ELR (cell line): ENCODE measurements at regions not wholly inside any gene's neighbourhood (a gene's known extent, or its start where the extent isn't known, plus 50 kb on each side); places are given as distances from the start of the nearest gene placed in this dataset.
A peak's percentile ranks its signal among the peaks of the same experiment; 100 is the strongest.
"Not testable (repeated sequence)": the region's sequence is repeated elsewhere in the genome, so short reads cannot be mapped to it uniquely, and the experiment has no call there.

Experiments used
- DNase-seq: peaks from one replicate; pipeline ENCODE4 v3.0.0-alpha.2; 2015; ENCODE audit warnings: low read depth

- peak; percentile 36 for DNase-seq
Measured at GRCh38 chrX:45667666-45668065, 467.0 kb upstream of the DIPK2B start.

- DNase-seq, result no peak
Measured at GRCh38 chrX:45664727-45665290, 464.1 kb upstream of the DIPK2B start.

GRCh38 chrX:45660477-45660876, 459.8 kb upstream of the DIPK2B start:
- no peak for DNase-seq

- DNase-seq, result no peak
Measured at GRCh38 chrX:45633419-45633818, 432.7 kb upstream of the DIPK2B start.

DNA sequence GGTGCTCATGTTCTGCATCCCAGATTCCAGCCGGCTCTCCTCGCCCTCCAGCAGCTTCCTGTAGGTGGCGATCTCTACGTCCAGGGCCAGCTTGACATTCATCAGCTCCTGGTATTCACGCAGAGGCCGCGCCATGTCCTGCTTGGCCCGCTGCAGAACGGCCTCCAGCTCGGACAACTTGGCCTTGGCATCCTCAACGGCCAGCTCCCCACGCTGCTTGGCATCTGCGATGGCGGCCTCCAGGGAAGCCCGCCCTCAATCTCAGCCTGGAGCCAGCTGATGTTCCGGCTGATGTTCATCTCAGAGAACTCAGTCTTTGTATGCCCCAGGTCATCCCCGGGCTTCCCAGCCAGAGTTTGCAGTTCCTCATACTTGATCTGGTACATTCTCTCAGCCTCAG, 431.8 kb upstream of the DIPK2B start:
- DNase-seq, result no peak

GRCh38 chrX:45630078-45630477, 429.4 kb upstream of the DIPK2B start:
- no peak for DNase-seq

GRCh38 chrX:45628041-45628440, 427.4 kb upstream of the DIPK2B start:
- DNase-seq, result peak; percentile 57

GRCh38 chrX:45623266-45623665, 422.6 kb upstream of the DIPK2B start:
- peak; percentile 84 for DNase-seq

GRCh38 chrX:45622538-45622937, 421.9 kb upstream of the DIPK2B start:
- DNase-seq, result peak; percentile 56

DNA sequence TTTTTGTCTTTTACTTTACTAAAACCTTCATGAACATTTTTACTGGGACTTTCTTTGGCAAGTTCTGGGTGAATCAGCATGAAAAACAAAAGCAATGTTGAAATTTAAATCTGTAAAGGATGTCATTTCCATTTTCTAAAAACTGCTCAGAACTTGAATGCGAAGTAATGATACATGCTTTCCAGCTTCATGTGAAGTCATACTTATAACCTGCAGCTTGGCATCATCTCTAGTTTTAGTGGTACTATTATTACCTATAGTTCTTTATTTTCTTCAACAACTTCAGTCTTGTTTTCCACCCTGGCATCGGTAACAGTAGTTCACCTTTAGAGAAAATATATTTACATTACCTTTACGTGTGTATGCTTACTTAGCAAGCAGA, 421.4 kb upstream of the DIPK2B start:
- no peak for DNase-seq

- peak; percentile 90 for DNase-seq
Measured at GRCh38 chrX:45621376-45622041, 420.8 kb upstream of the DIPK2B start.

DNA sequence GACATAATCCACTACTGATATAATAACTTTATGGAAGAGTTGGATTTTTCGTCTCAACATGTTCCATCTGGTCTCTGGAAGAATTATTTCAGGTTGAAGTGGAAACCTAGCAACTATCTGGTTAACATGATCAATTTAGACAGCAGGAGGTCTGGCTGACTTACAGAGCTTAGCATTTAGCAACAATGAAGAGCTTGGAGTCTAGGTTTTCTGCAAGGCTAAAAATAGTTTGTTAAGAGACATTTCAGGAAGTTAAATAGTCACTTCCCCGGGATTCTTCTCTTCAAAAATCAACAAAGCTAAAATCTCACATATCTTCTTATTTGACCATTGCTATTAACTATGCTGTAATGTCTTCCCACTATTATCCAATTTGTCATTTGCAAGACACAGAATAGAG, 418.6 kb upstream of the DIPK2B start:
- DNase-seq, result no peak

GRCh38 chrX:45615591-45615990, 414.9 kb upstream of the DIPK2B start:
- not testable (repeated sequence) for DNase-seq

DNA sequence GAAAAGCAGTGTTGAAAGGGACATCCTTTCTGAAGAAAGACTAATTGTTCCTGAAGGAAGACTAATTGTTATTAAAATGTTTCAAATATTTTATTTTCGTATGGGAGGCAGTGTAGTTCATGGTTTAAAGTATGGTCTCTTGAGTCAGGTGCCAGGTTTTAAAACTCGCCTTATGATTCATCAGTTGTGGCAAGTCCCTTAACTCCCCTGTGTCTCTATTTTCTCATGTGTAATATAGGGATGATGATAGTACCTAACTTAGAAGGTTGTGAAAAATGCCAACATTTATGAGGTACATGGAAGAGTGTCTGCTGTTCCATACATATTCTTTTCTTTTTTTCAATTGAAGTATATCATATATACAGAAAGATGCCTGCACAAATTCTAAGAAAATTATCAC, 414.2 kb upstream of the DIPK2B start:
- no peak for DNase-seq

DNA sequence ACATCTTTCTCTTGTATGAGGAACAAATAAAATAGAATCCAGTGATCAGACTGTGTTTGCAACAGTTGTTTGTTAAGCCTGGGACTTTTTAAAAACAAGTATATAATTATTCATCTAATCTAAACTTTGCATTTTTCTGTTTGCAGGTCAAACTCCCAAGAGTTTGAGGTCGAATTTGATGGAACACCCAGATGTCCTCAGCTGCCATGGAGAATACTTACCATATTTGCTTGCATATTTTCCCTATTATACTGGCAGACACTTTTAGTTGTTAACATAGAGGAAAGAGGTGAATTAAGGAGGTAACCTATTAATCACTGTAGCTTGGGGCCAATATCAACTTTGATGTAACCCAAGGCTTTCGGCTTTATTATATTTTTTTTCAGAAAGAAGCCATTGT, 401.5 kb upstream of the DIPK2B start:
- DNase-seq, result no peak

GRCh38 chrX:45601052-45601451, 400.4 kb upstream of the DIPK2B start:
- DNase-seq, result no peak

DNA sequence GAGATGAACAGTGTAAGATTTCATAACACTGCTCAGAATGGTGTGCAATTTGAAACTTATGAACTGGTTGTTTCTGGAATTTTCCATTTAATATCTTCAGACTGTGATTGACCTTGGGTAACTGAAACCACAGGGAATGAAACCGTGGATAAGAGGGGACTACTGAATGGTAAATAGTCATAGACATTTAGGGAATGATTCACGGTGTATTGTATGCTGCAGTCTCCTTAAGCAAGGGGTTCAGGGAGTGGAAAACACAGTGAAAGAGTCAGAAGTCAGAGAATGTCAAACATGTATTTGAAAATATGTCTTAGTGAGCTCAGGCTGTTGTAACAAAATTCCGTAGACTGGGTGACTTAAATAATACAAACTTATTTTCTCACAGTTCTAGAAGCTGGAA, 398.2 kb upstream of the DIPK2B start:
- peak; percentile 25 for DNase-seq

DNA sequence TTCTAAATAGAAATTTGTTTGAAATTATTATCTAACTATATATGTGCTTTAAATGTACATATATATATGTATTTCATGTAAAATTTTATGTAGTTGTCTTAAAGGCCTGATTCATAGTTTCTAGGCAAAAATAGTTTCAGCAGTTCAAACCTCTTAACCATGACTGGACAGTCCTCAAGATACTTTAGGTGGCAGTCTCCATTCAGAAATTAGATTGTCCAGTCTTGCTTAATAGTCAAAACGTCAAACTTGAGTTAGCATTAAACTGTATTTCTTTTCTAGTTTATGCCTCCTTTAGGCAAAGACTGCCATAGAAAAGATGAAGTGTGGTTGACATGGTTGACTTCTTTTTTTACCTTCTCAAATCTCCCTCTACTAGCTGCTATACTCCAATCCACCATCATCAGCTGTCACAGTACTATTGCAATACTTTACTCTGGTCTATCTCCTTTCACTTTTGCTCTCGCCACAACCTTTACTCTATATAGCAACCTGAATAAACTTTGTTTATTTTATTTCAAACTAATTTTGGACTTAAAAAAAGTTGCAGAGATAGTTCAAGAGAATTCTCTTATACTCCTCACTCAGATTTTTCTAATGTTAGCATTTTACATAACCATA, 395.6 kb upstream of the DIPK2B start:
- DNase-seq, result peak; percentile 4

DNA sequence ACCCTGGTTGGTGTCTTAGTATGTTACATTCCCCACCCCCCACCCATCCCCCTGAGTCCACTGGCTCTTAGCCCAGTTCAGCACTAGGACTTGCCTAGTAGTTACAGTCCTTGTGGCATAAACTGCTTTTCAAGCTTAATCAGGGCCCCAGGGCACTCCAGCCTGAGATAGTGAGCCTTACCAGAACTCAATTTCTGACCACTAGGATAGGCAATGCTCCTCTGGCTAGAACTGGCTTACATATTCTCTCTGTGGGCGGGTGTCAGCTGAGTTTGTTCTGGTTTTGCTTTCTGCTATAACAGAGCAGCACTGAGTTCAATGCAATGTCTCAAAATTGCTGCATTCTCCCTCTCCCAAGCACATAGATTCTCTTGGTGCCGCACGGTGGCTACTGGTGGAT, 391.4 kb upstream of the DIPK2B start:
- no peak for DNase-seq

DNA sequence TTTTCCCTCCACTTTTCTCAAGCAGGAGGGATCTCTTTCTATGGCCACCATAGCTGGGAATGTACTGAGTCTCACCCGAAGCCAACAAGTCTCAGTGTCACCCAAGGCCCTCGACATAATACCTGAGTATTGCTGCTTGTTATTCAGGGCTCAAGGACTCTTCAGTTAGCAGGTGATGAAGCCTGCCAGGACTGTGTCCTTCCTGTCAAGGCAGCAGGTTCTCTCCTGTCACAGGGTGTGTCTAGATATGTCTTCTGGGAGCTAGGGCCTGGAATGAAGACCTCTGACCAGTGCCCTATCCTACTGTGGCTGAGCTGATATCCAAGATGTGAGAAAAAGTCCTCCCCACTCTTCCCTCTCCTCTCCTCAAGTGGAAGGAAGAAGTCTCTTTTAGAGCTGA, 391.0 kb upstream of the DIPK2B start:
- no peak for DNase-seq

DNA sequence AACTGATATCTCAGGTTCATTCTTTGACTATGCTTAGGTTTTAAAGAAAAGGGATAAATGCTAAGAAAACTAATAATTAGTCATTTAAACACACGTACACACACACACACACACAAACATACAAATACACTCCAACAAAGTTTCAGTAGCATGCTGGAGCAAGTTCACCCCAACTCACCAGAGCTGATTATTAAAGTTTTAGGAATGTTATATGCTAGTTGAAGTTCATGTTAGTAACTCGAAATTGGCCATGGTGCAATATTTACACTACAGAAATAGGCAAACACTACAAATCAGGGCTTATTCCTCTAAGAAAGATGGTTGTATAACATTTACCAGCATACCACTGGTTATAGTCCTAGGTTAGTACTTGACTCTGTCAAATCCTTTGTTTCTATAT, 384.0 kb upstream of the DIPK2B start:
- no peak for DNase-seq

- DNase-seq, result no peak
Measured at GRCh38 chrX:45577361-45577760, 376.7 kb upstream of the DIPK2B start.

GRCh38 chrX:45571453-45571852, 370.8 kb upstream of the DIPK2B start:
- DNase-seq, result no peak

DNA sequence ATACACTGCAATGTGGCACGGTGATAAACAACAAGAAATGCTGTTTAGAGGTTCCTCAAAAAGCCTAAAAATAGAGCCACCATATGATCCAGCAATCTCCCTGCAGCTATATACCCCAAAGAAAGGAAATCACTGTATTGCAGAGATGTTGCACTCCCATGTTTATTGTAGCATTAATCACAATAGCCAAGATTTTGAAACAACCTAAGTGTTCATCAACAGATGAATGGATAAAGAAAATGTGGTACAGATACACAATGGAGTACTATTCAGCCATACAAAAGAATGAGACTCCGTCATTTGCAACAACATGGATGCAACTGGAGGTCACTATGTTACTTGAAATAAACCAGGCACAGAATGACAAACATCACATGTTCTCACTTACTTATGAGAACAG, 365.8 kb upstream of the DIPK2B start:
- DNase-seq, result no peak
